AG09319 (cell line): ENCODE measurements at regions not wholly inside any gene's neighbourhood (a gene's known extent, or its start where the extent isn't known, plus 50 kb on each side); places are given as distances from the start of the nearest gene placed in this dataset.

Experiments used
- DNase-seq: peaks from one replicate; pipeline ENCODE4 v3.0.0-alpha.2; 2010; ENCODE audit warnings: low read depth; ENCODE audit errors: extremely low read depth
- TF ChIP-seq, protein P1 (sequence below): IDR thresholded peaks from 2 replicates; pipeline ENCODE4 v1.5.1; 2011; ENCODE audit warnings: low read depth, mild to moderate bottlenecking, inconsistent platforms, low read length, moderate library complexity

GRCh38 chr6:97790926-97791590 lies 508.0 kb upstream of the MMS22L start:
- TF ChIP-seq, protein P1, sequence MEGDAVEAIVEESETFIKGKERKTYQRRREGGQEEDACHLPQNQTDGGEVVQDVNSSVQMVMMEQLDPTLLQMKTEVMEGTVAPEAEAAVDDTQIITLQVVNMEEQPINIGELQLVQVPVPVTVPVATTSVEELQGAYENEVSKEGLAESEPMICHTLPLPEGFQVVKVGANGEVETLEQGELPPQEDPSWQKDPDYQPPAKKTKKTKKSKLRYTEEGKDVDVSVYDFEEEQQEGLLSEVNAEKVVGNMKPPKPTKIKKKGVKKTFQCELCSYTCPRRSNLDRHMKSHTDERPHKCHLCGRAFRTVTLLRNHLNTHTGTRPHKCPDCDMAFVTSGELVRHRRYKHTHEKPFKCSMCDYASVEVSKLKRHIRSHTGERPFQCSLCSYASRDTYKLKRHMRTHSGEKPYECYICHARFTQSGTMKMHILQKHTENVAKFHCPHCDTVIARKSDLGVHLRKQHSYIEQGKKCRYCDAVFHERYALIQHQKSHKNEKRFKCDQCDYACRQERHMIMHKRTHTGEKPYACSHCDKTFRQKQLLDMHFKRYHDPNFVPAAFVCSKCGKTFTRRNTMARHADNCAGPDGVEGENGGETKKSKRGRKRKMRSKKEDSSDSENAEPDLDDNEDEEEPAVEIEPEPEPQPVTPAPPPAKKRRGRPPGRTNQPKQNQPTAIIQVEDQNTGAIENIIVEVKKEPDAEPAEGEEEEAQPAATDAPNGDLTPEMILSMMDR: no peak
- no peak for DNase-seq

GRCh38 chr6:97805596-97805995 lies 522.6 kb upstream of the MMS22L start:
- TF ChIP-seq, protein P1: no peak
- no peak for DNase-seq

DNA sequence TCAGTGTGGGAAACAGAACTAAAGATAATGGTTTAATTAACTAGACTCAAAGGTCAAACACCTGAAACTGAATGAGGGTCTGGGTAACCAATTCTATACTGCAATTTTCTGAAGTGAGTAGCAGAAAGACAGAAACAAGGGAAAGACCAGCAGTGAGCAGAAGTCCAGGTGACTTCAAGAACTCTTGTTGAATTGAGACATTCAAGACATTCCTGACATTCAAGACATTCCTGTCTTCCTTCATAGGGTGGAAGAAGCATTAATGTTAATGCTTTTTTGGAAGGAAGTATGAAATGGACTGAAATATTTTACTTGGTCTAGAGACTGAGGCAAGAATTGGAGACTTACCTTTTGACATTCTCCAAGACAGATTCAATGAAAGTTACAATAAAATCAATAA lies 529.9 kb upstream of the MMS22L start:
- DNase-seq: no peak
- TF ChIP-seq, protein P1: no peak

DNA sequence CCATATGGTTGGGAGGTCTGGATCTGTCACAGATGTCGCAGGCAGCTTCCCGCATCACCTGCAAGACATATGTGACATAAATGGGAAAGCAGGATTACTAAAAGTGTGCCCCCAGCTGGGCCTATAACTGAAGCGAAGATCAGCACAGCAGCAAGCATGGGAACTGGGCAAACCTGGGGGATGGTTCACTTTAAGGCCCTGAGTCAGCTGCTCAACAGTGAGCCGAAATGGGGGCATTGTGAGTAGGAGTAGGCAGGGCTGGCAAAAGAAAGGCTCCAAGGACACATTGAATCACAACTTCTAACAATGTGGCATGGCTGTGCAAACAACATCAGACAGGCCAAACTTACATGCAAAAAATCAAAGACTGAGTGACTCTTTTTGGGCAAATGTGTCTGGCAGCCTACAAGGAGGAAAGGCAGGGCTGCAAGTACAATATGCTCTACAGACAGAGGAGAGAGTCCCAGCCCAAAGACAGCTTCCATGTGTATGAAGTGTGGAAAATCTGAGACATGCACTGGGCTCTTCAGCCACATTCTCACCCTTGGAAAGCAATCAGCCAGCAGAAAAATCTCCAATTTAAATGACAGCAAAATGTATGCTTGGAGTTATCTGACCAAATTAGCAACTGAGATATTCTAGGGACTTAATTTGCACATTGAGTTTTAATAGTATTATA lies 531.0 kb upstream of the MMS22L start:
- DNase-seq: no peak
- TF ChIP-seq, protein P1: no peak

- DNase-seq: no peak
Measured at GRCh38 chr6:97815301-97815812, 532.3 kb upstream of the MMS22L start.

GRCh38 chr6:97816526-97816925 lies 533.5 kb upstream of the MMS22L start:
- no peak for DNase-seq
- TF ChIP-seq, protein P1: no peak

More at GRCh38 chr6:97815301-97815812, 532.3 kb upstream of the MMS22L start:
- TF ChIP-seq, protein P1: no peak

DNA sequence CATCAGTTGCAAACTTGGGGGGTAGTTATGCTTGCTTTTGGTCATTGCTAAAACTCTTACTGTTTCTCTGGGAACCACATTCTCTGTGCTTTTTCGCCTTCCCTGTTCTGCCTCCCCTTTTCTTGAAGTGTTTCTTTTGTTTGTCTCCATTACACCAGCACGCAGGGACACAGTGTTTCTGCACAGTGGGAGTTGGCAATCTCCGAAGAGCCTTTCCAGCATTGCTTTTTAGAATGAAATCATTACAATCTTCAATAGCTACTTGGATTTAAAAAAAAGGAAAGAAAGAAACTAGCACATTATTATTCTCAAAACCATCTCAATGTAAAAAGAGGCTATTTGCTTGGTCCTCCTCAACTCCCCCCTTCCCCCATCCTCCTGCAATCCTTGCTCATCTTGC lies 536.7 kb upstream of the MMS22L start:
- DNase-seq: no peak
- TF ChIP-seq, protein P1: no peak
